PC-3 (cell line): ENCODE measurements at regions not wholly inside any gene's neighbourhood (a gene's known extent, or its start where the extent isn't known, plus 50 kb on each side); places are given as distances from the start of the nearest gene placed in this dataset.

Experiments
- EZH2 ChIP-seq: fragments of 300-600 bp; sonication (generic); IDR thresholded peaks from one replicate; pipeline ENCODE4 v1.6.1; 2017; ENCODE audit warnings: antibody characterized with exemption, mild to moderate bottlenecking, low read length; ENCODE audit not compliant: unreplicated experiment
- EZH2phosphoT487 ChIP-seq: fragments of 300-600 bp; sonication (generic); IDR thresholded peaks from 2 replicates; pipeline ENCODE4 v1.6.1; 2018; ENCODE audit warnings: mild to moderate bottlenecking, antibody characterized with exemption, low read length, borderline replicate concordance
- TF ChIP-seq, protein P1 (sequence below): fragments of 300-600 bp; sonication (generic); conservative IDR thresholded peaks from 2 replicates; pipeline ENCODE4 v1.5.1; 2017; ENCODE audit warnings: antibody characterized with exemption, low read depth, mild to moderate bottlenecking, low read length

DNA sequence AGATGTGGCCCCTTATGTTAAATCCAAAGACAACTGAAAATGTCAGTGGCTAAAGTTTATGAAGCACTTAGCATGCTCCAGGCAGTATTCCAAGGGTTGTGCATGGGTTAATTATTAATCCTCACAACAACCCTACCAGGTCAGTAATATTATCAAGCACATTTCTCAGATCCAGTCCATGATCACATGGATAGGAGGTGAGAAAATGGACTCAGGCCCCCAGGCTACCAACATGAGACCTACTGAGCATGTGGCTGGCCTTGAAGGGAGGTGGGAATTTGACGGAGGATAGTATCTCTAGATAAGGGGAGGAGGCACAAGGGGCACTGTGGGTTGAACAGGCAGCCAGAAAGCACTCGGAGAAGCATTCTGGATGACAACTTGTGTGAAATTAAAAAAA lies 412.0 kb downstream of the MEIS1 start:
- TF ChIP-seq, protein P1, sequence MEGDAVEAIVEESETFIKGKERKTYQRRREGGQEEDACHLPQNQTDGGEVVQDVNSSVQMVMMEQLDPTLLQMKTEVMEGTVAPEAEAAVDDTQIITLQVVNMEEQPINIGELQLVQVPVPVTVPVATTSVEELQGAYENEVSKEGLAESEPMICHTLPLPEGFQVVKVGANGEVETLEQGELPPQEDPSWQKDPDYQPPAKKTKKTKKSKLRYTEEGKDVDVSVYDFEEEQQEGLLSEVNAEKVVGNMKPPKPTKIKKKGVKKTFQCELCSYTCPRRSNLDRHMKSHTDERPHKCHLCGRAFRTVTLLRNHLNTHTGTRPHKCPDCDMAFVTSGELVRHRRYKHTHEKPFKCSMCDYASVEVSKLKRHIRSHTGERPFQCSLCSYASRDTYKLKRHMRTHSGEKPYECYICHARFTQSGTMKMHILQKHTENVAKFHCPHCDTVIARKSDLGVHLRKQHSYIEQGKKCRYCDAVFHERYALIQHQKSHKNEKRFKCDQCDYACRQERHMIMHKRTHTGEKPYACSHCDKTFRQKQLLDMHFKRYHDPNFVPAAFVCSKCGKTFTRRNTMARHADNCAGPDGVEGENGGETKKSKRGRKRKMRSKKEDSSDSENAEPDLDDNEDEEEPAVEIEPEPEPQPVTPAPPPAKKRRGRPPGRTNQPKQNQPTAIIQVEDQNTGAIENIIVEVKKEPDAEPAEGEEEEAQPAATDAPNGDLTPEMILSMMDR, result no peak
- TF ChIP-seq EZH2 (no peak), EZH2phosphoT487 (no peak)
